ENCODE measurements at regions not wholly inside any gene's neighbourhood (a gene's known extent, or its start where the extent isn't known, plus 50 kb on each side); places are given as distances from the start of the nearest gene placed in this dataset.

GRCh38 chr17:53319947-53320346 lies 502.8 kb upstream of the KIF2B start:
- TF ChIP-seq CTCF (IDR thresholded peaks at IDR 0.05 in 2 of 3, conservative IDR thresholded peaks at IDR 0.05 in 1 of 3; ENCODE audit: borderline replicate concordance in 1 of 3, insufficient read depth in 1 of 3, low read depth in 2 of 3, low read length in 2 of 3): no peak
- no peak for TF ChIP-seq EZH2phosphoT487 (IDR thresholded peaks at IDR 0.05; ENCODE audit: borderline replicate concordance)
- TF ChIP-seq POLR2A (IDR thresholded peaks at IDR 0.05; ENCODE audit: borderline replicate concordance, extremely low read depth, insufficient read depth, insufficient read length): no peak
- no peak for TF ChIP-seq MAX (IDR thresholded peaks at IDR 0.05)
- no peak for TF ChIP-seq EGR1 (IDR thresholded peaks at IDR 0.05; ENCODE audit: low read depth)
- TF ChIP-seq ZNF274 (IDR thresholded peaks at IDR 0.05; ENCODE audit: low read depth, low read length): no peak
- no peak for TF ChIP-seq FOSL1 (IDR thresholded peaks at IDR 0.05; ENCODE audit: low read depth)
- no peak for TF ChIP-seq CEBPB (IDR thresholded peaks at IDR 0.05; ENCODE audit: low read depth)
- no peak for TF ChIP-seq SP1 (IDR thresholded peaks at IDR 0.05; ENCODE audit: low read depth)
- TF ChIP-seq POLR2AphosphoS5 (IDR thresholded peaks at IDR 0.05; ENCODE audit: low read depth, low read length): no peak
- no peak for TF ChIP-seq YY1 (IDR thresholded peaks at IDR 0.05; ENCODE audit: extremely low read depth, insufficient replicate concordance, low read depth, low read length)
- no peak for TF ChIP-seq JUND (IDR thresholded peaks at IDR 0.05)
- TF ChIP-seq RAD21 (IDR thresholded peaks at IDR 0.05; ENCODE audit: low read depth): no peak

Data from HCT116 (cell line).